GM12872 (cell line): ENCODE measurements at regions not wholly inside any gene's neighbourhood (a gene's known extent, or its start where the extent isn't known, plus 50 kb on each side); places are given as distances from the start of the nearest gene placed in this dataset.
A peak's percentile ranks its signal among the peaks of the same experiment; 100 is the strongest.

Experiments used
- TF ChIP-seq, protein P1 (sequence below): IDR thresholded peaks from 3 replicates; pipeline ENCODE4 v1.5.1; 2011; ENCODE audit warnings: low read depth, mild to moderate bottlenecking, low read length, moderate library complexity; ENCODE audit not compliant: insufficient read depth

GRCh38 chr10:117741524-117741923 lies 199.0 kb downstream of the EMX2 start:
- TF ChIP-seq, protein P1, sequence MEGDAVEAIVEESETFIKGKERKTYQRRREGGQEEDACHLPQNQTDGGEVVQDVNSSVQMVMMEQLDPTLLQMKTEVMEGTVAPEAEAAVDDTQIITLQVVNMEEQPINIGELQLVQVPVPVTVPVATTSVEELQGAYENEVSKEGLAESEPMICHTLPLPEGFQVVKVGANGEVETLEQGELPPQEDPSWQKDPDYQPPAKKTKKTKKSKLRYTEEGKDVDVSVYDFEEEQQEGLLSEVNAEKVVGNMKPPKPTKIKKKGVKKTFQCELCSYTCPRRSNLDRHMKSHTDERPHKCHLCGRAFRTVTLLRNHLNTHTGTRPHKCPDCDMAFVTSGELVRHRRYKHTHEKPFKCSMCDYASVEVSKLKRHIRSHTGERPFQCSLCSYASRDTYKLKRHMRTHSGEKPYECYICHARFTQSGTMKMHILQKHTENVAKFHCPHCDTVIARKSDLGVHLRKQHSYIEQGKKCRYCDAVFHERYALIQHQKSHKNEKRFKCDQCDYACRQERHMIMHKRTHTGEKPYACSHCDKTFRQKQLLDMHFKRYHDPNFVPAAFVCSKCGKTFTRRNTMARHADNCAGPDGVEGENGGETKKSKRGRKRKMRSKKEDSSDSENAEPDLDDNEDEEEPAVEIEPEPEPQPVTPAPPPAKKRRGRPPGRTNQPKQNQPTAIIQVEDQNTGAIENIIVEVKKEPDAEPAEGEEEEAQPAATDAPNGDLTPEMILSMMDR, result peak; percentile 52; the same call in 2 of the 3 replicates

DNA sequence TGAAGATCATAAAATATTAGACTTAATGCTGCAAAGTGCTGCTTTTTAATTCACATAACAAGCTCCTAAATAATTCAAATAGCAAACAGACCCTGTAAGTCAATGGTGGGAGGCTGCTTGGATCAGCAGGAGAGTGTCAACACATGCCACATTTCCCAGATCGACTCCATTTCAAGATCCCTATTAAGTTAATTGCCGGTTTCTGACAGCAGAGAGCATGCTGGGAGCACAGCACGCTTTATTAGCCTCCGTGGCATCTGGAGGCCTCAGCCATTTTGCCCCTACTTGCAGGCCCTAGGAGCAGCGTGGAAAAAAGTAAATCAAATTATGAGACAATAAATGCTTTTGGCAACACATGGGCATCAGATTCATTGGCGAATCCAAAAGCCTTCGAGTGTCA lies 201.0 kb downstream of the EMX2 start:
- TF ChIP-seq, protein P1, result no peak

GRCh38 chr10:117745301-117745700 lies 202.8 kb downstream of the EMX2 start:
- TF ChIP-seq, protein P1, result no peak

DNA sequence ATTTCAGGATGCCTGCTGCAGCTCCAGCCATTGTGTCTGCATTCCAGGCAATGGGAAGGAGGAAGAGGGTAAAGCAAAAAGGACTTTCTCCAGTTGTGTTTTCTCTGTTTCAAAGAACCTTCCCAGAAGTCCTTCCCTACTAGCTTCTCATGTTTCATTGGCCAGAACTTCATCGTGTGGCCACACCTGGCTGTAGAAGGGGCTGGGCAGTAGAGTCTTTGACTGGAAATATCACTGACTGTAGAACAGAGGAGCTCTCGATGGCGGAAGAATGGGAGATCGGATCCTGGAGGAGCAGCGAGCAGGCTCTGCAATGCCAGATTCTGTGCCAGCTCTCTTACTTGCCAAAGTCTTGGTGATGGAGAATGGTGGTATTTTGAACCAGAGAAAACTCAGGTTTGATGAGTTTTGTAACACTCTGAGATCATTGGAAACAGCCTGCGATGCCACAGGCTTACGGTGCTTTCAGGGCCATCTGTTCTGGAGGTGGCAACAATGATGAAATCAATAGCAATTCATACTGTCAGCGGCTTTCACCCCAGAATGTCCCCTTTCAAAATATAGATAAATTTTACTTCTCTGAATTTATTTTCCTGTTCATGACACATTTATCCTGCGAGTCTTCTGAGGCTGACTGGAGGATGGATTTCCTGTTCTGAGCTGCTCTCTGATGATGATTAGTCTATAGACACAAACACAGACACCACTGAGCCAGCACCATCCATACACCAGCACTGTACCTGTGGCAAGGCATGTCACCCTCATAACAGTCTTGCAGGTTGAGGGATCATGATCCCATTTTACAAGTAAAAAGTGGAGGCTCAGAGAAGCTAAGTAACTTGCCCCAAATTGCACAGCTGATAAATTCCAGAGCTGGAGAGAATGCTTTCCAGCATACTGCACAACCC lies 204.2 kb downstream of the EMX2 start:
- TF ChIP-seq, protein P1, result no peak

DNA sequence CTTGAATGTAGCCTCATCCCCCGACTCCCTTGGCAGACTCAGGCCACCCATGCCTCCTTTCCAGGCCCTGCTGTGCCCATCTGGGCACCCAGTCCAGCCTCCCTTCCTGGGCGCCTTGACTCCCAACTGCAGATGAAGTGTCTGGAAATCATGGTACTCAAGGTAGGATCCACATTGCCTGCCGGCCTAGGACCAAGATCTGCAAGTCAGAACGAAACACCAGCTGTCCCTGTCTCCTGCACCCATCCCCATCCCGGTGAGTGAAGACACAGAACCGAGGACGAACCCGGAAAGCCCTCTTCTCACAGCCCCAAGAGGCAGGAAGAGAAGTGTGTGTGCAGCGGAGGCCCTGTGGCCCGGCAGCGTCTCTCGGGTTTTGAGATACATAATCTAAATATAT lies 205.1 kb downstream of the EMX2 start:
- TF ChIP-seq, protein P1, result no peak

- TF ChIP-seq, protein P1, result no peak
Observed at GRCh38 chr10:117748058-117748457, 205.5 kb downstream of the EMX2 start.

DNA sequence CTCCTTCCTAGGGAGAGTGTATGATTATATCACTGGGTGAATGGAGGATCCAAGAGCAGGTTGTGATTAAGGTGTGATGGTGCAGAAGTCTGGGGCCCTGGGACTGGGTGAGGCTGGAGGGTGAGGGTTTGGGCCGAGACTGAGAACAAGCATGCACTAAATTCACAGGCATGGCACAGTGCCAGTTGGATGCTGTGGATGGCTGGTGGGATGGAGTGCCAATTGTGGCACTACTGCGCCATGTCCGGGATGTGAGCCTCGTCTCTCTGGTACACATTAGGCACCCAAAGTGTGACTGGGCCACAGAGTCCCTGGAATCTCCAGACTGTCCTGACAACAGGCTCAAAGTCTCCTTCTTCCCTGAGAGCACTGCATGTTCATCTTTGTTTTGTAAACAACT lies 208.1 kb downstream of the EMX2 start:
- TF ChIP-seq, protein P1, result no peak
